Muscle layer of duodenum (tissue), 2 donors: ENCODE measurements at regions not wholly inside any gene's neighbourhood (a gene's known extent, or its start where the extent isn't known, plus 50 kb on each side); places are given as distances from the start of the nearest gene placed in this dataset.

ENCODE experiments used
- H3K27ac ChIP-seq: one replicate; pipeline ENCODE4 v1.7.0; 2013; ENCODE audit warnings: mild to moderate bottlenecking, low read length
- H3K27me3 ChIP-seq: one replicate; pipeline ENCODE4 v1.7.0; 2013; ENCODE audit warnings: low read depth, mild to moderate bottlenecking, control low read depth, low read length
- H3K36me3 ChIP-seq, 2 donors: one replicate each; pipeline ENCODE4 v1.7.0; 2013; ENCODE audit warnings: low read length in 2 of 2, control low read depth in 1 of 2, mild to moderate bottlenecking in 1 of 2; ENCODE audit not compliant: insufficient read depth in 2 of 2, control insufficient read depth in 1 of 2
- H3K4me1 ChIP-seq, 2 donors: one replicate each; pipeline ENCODE4 v1.7.0; 2013; ENCODE audit warnings: low read length in 2 of 2, mild to moderate bottlenecking in 2 of 2, control low read depth in 1 of 2, moderate library complexity in 1 of 2; ENCODE audit not compliant: insufficient read depth in 2 of 2, control insufficient read depth in 1 of 2
- H3K4me3 ChIP-seq, 2 donors: one replicate each; pipeline ENCODE4 v1.7.0; 2013; ENCODE audit warnings: low read length in 2 of 2, low read depth in 1 of 2, mild to moderate bottlenecking in 1 of 2
- H3K9me3 ChIP-seq, 2 donors: one replicate each; pipeline ENCODE4 v1.7.0; 2013; ENCODE audit warnings: low read length in 2 of 2, control low read depth in 1 of 2, mild to moderate bottlenecking in 1 of 2; ENCODE audit not compliant: control insufficient read depth in 1 of 2
- donor health status: healthy.

GRCh38 chr13:59086147-59086546 lies 1077.6 kb downstream of the DIAPH3 start:
- no peak overlapping the region for H3K4me3 ChIP-seq
- no peaks in the 10 kb centered on the region for H3K27me3 ChIP-seq
- no peaks in the 10 kb centered on the region for H3K4me1 ChIP-seq
- H3K27ac ChIP-seq, result no peak overlapping the region
- H3K9me3 ChIP-seq, result peaks cover 0 to 3% of the 10 kb centered on the region in 2 donors
- no peaks in the 10 kb centered on the region for H3K36me3 ChIP-seq

DNA sequence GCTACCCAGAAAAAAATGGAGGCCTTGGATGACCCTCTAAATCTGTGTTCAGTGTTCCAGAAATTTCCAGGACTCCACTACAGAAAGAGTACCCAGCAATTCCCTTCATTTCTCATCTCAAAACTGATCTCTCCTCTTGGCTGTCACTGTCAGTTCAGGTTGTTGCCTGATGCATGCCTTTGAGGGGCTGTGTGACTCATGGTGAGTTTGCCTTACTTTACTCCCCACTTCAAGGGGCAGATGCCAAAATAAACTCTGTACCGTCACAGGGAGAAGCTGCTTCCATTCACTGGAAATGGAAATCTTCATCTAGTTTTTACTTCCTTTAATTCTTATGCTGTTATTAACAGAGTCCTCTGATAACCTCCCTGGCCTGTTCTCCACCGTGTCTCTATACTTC lies 1075.0 kb downstream of the DIAPH3 start:
- H3K27me3 ChIP-seq, result no peaks in the 10 kb centered on the region
- H3K9me3 ChIP-seq, result peaks cover 0 to 3% of the 10 kb centered on the region in 2 donors
- H3K27ac ChIP-seq, result no peak overlapping the region

DNA sequence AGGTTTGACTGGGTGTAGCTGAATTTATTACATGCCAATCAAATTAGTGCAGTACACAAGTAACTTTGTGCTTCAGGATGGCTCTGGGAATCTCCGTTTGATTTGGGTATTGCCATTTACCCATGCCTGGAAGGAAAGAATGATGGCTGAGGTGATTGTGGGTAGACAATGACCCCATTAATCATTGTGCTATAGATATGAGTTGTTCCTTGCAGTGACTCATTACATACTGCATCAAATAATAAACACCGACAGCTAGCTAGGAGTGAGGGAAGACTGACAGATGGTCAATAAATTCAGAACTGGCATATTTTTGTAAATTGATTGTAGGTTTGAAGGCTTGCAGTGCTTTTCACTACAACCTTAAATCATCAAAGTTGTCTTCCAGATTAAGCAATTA lies 1069.5 kb downstream of the DIAPH3 start:
- H3K27me3 ChIP-seq, result no peaks in the 10 kb centered on the region
- no peaks in the 10 kb centered on the region for H3K9me3 ChIP-seq
- no peaks in the 10 kb centered on the region for H3K4me1 ChIP-seq
- H3K4me3 ChIP-seq, result no peak overlapping the region
- H3K36me3 ChIP-seq, result no peaks in the 10 kb centered on the region
- H3K27ac ChIP-seq, result no peak overlapping the region

More for the DNA sequence above, 1075.0 kb downstream of the DIAPH3 start:
- no peaks in the 10 kb centered on the region for H3K4me1 ChIP-seq
- no peak overlapping the region for H3K4me3 ChIP-seq
- no peaks in the 10 kb centered on the region for H3K36me3 ChIP-seq

DNA sequence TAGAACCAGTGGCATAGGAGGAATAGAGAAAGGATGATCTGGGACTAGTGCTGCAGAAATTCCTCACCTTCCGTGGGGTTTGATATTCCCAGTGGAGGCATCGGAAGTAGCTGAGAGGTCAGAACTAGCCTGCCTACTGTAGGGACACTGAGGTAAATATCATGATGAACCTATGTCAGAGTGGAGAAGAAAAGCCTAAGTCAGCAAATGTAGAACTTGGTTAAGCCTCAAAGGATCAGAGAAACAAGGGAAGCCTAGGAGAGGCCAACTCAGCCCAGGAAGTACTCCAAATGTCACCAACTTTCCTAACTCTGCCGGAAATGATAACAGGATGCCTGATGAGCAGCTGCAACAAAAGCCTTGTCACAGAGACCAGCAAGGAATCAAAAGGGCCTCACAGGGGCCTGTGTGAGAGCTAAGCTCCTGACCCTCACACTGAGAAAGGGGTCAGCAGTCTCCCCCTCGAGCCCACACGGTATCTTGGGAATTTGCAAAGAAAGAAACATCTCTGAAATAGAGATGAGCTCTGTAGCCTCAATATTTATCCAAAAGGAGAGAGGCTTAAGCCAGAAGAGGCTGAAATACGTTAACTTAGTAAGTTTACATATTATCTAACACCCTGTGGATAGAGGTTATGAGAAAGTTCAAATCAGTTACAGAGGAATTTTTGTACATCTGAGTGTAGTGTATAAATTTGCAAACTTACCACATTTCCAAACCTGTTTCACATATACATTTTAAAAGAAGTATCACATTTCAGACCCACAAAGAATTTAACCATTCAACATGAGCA lies 1064.3 kb downstream of the DIAPH3 start:
- no peak overlapping the region for H3K4me3 ChIP-seq
- no peaks in the 10 kb centered on the region for H3K9me3 ChIP-seq
- H3K4me1 ChIP-seq, result no peaks in the 10 kb centered on the region
- no peaks in the 10 kb centered on the region for H3K36me3 ChIP-seq
- H3K27me3 ChIP-seq, result no peaks in the 10 kb centered on the region
- no peak overlapping the region for H3K27ac ChIP-seq

DNA sequence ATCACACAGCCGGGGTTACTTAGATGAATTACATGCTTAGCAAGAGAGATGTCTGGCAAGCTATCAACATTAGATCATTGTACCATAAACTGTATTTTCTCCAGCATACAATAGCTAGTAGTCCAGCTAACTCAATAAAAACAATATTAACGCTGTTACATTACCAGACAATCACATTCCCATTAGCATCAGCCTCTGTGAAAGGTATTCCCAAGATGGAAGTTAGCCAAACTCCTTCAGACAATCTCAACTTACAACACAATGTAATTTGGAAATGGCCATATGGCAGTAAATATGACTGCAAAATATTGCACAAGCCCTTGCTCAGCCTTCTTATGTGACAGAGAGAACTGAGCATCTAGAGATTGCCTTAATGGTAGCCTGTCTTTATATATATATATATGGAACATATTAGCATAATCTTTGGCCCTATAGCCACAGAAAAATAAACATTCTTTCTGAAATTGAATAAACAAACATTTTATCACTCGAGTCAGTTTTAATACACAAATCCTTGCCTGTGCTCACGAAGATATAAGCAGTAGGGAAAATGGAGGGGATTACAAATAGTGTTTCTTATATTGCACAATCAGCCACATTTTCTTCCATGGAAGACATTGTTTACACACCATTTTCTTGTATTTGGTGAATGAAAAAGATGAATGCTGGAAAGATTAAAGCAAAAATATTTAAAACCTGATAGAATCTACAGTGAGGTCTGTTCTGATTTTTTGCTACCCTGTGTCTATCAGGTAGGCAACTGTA lies 1060.5 kb downstream of the DIAPH3 start:
- H3K4me3 ChIP-seq, result no peak overlapping the region
- H3K9me3 ChIP-seq, result no peaks in the 10 kb centered on the region
- H3K27ac ChIP-seq, result no peak overlapping the region
- no peaks in the 10 kb centered on the region for H3K4me1 ChIP-seq
- H3K27me3 ChIP-seq, result no peaks in the 10 kb centered on the region
- H3K36me3 ChIP-seq, result no peaks in the 10 kb centered on the region

DNA sequence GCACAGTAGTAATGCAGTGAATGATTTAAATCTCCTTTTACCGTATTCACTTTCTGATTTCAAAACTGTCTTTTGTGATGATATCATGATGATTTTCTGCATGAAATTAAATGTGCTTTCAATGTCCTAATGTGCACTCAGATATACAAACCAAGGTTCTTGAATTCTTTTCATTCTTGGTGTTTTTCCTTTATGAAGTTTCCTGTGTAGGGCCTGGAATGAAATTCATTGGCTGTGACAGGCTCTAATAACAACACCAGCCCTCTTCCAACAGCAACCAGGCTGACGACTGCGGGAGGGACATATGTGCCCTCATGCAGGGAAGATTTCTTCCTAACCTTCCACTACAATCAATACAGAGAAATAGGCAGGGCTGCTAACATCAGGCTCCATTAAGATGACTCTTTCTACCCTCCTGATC lies 1052.0 kb downstream of the DIAPH3 start:
- Histone ChIP-seq H3K4me1 (no peaks in the 10 kb centered on the region), H3K27ac (peak overlapping the region; percentile 9), H3K27me3 (no peaks in the 10 kb centered on the region), H3K9me3 (no peaks in the 10 kb centered on the region), H3K4me3 (no peak overlapping the region), H3K36me3 (no peaks in the 10 kb centered on the region)

- Histone ChIP-seq H3K27ac (peak overlapping the region; percentile 9), H3K9me3 (no peaks in the 10 kb centered on the region), H3K4me3 (no peak overlapping the region), H3K36me3 (no peaks in the 10 kb centered on the region), H3K4me1 (no peaks in the 10 kb centered on the region), H3K27me3 (no peaks in the 10 kb centered on the region)
Measured at GRCh38 chr13:59112221-59112718, 1051.5 kb downstream of the DIAPH3 start.

GRCh38 chr13:59119475-59119874 lies 1044.3 kb downstream of the DIAPH3 start:
- Histone ChIP-seq H3K4me1 (peaks cover 0 to 6% of the 10 kb centered on the region in 2 donors), H3K36me3 (no peaks in the 10 kb centered on the region), H3K27ac (no peak overlapping the region), H3K27me3 (no peaks in the 10 kb centered on the region), H3K9me3 (no peaks in the 10 kb centered on the region), H3K4me3 (no peak overlapping the region)

DNA sequence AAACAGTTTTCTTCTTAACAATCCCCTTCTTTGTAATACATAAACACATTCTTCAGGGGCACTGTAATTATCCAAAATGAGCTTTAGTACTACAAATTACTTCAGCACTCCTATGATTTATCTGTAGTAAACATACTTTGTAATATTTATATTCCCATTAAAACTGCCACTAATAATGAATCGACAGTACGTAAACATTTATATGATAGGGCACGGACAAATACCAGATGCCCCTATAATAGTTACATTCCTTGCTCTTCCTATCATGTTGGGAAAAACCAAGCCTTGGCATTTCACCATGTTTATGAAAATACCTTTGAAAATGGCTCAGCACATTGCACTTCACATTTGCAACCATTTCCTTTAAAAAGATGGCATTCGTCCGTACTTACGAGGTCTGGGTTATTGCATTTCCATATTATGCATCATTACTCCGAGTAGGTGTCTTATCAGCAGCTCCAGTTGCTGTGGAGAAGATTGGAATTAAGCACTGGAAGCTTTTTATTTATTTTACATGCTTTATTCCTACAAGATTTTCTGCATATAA lies 1043.4 kb downstream of the DIAPH3 start:
- no peaks in the 10 kb centered on the region for H3K27me3 ChIP-seq
- H3K27ac ChIP-seq, result no peak overlapping the region
- H3K36me3 ChIP-seq, result no peaks in the 10 kb centered on the region
- H3K4me1 ChIP-seq, result peaks cover 0 to 6% of the 10 kb centered on the region in 2 donors
- no peaks in the 10 kb centered on the region for H3K9me3 ChIP-seq
- H3K4me3 ChIP-seq, result no peak overlapping the region

DNA sequence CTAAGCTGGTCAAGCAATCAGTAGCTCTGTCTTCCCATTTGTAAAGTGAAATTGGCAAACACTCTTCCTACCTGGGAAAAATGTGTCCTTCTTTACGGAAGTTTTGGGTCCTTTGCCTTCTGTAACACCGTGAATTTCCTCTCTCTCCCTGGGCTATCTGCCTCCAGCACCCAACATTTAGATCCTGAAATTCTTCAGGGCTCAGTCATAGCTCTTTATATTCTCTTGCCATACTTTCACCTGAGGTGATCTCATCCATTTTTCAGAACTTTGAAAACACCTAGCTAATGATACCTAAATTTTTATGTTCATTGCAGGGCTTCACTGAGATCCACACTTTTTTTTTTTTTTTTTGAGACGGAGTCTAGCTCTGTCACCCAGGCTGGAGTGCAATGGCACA lies 1042.2 kb downstream of the DIAPH3 start:
- H3K4me3 ChIP-seq, result no peak overlapping the region
- H3K36me3 ChIP-seq, result no peaks in the 10 kb centered on the region
- H3K27ac ChIP-seq, result no peak overlapping the region
- no peaks in the 10 kb centered on the region for H3K27me3 ChIP-seq
- H3K4me1 ChIP-seq, result peaks cover 0 to 6% of the 10 kb centered on the region in 2 donors
- no peaks in the 10 kb centered on the region for H3K9me3 ChIP-seq

GRCh38 chr13:59126474-59126873 lies 1037.3 kb downstream of the DIAPH3 start:
- no peaks in the 10 kb centered on the region for H3K27me3 ChIP-seq
- H3K36me3 ChIP-seq, result no peaks in the 10 kb centered on the region
- no peak overlapping the region for H3K4me3 ChIP-seq
- no peaks in the 10 kb centered on the region for H3K4me1 ChIP-seq
- H3K27ac ChIP-seq, result no peak overlapping the region
- H3K9me3 ChIP-seq, result no peaks in the 10 kb centered on the region
